HG03095 (cell line): ENCODE measurements at regions not wholly inside any gene's neighbourhood (a gene's known extent, or its start where the extent isn't known, plus 50 kb on each side); places are given as distances from the start of the nearest gene placed in this dataset.
"Not testable (repeated sequence)": the region's sequence is repeated elsewhere in the genome, so short reads cannot be mapped to it uniquely, and the experiment has no call there.

Experiments used
- ATAC-seq: cut with Tn5 transposase; IDR thresholded peaks from one replicate; pipeline ENCODE4 v1.9.1; 2021; ENCODE audit warnings: moderate library complexity; ENCODE audit not compliant: unreplicated experiment

- ATAC-seq, result no peak
These were observed 146.6 kb downstream of the USP22 start for GRCh38 chr17:20896153-20896649.

GRCh38 chr17:20898726-20899125, 144.1 kb downstream of the USP22 start:
- ATAC-seq, result not testable (repeated sequence)

- ATAC-seq, result not testable (repeated sequence)
These were observed 140.3 kb downstream of the USP22 start for GRCh38 chr17:20902496-20902895.

GRCh38 chr17:20903549-20903948, 139.3 kb downstream of the USP22 start:
- not testable (repeated sequence) for ATAC-seq

- peak; percentile 87 for ATAC-seq
These were observed 134.2 kb downstream of the USP22 start for GRCh38 chr17:20908313-20909267.

- no peak for ATAC-seq
These were observed 128.2 kb downstream of the USP22 start for GRCh38 chr17:20914658-20915057.

- ATAC-seq, result no peak
These were observed 126.4 kb downstream of the USP22 start for GRCh38 chr17:20916383-20916782.

- ATAC-seq, result not testable (repeated sequence)
These were observed 125.1 kb downstream of the USP22 start for GRCh38 chr17:20917610-20918306.

- ATAC-seq, result no peak
These were observed 122.6 kb downstream of the USP22 start for GRCh38 chr17:20920095-20920814.

- ATAC-seq, result no peak
These were observed 122.0 kb downstream of the USP22 start for GRCh38 chr17:20920815-20921199.

GRCh38 chr17:20922128-20922670, 120.6 kb downstream of the USP22 start:
- ATAC-seq, result no peak

- ATAC-seq, result no peak
These were observed 118.5 kb downstream of the USP22 start for GRCh38 chr17:20924306-20924705.

- ATAC-seq, result no peak
These were observed 117.7 kb downstream of the USP22 start for GRCh38 chr17:20925091-20925490.

- no peak for ATAC-seq
These were observed 116.9 kb downstream of the USP22 start for GRCh38 chr17:20925954-20926353.

- ATAC-seq, result no peak
These were observed 116.3 kb downstream of the USP22 start for GRCh38 chr17:20926532-20926931.

GRCh38 chr17:20927308-20927977, 115.4 kb downstream of the USP22 start:
- ATAC-seq, result no peak

- ATAC-seq, result no peak
These were observed 113.5 kb downstream of the USP22 start for GRCh38 chr17:20929334-20929733.

GRCh38 chr17:20930081-20930760, 112.6 kb downstream of the USP22 start:
- ATAC-seq, result no peak

GRCh38 chr17:20933040-20933439, 109.8 kb downstream of the USP22 start:
- ATAC-seq, result not testable (repeated sequence)

GRCh38 chr17:20934288-20934687, 108.5 kb downstream of the USP22 start:
- ATAC-seq, result no peak
